Right atrium auricular region (tissue), 2 donors: ENCODE measurements at regions not wholly inside any gene's neighbourhood (a gene's known extent, or its start where the extent isn't known, plus 50 kb on each side); places are given as distances from the start of the nearest gene placed in this dataset.

Experiments used
- DNase-seq: peaks from one replicate; pipeline ENCODE4 v3.0.0-alpha.2; 2019; ENCODE audit warnings: low spot score
- H3K27ac ChIP-seq, 2 donors: fragments of 200-600 bp; sonication (generic); 1 replicate in 1 of 2; 2 replicates in 1 of 2; pipeline ENCODE4 v1.5.1; 2016 to 2019
- H3K27me3 ChIP-seq, 2 donors: fragments of 200-600 bp; sonication (generic); one replicate each; pipeline versions ENCODE4 v1.5.1 to v1.6.0; 2017 to 2019
- H3K36me3 ChIP-seq: fragments of 200-600 bp; sonication (generic); one replicate; pipeline ENCODE4 v1.5.1; 2016
- H3K4me1 ChIP-seq, 2 donors: fragments of 200-600 bp; sonication (generic); one replicate each; pipeline versions ENCODE4 v1.5.1 to v1.6.0; 2017 to 2019
- H3K4me3 ChIP-seq, 2 donors: fragments of 200-600 bp; sonication (generic); 1 replicate in 1 of 2; 2 replicates in 1 of 2; pipeline ENCODE4 v1.5.1; 2017 to 2019; ENCODE audit warnings: mild to moderate bottlenecking in 1 of 2, moderate library complexity in 1 of 2
- H3K9me3 ChIP-seq, 2 donors: fragments of 200-600 bp; sonication (generic); one replicate each; pipeline ENCODE4 v1.5.1; 2019
- CTCF ChIP-seq, 2 donors: fragments of 200-600 bp; sonication (generic); IDR thresholded peaks; one replicate each; pipeline ENCODE4 v1.5.1; 2019; ENCODE audit warnings: antibody characterized with exemption in 2 of 2

DNA sequence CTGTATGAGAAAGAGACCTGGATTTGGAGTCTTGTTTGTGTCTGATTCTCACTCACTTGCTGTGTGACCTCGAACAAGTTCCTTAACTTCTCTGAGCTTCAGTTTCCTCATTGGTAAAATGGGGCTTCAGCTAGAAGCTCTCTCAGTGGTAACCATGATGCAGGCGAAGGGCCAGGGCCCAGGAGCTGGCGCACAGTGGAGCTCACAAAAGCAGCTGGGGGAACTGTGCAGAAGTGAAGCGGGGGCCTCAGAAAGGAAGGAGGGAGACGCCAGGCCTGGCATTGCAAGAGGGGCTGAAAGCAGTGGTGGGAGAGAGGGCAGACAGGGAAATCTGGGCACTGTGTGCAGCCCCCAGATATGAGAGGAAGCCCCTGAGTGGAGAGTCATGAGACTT, 88.9 kb upstream of the RUNX3 start:
- Histone ChIP-seq H3K27me3 (no peaks in the 10 kb centered on the region), H3K27ac (no peak overlapping the region), H3K36me3 (no peaks in the 10 kb centered on the region), H3K4me3 (no peak overlapping the region), H3K9me3 (no peaks in the 10 kb centered on the region), H3K4me1 (peaks cover 0 to 12% of the 10 kb centered on the region in 2 donors)
- no peak for DNase-seq
- no peak for TF ChIP-seq CTCF (IDR thresholded peaks at IDR 0.05)

DNA sequence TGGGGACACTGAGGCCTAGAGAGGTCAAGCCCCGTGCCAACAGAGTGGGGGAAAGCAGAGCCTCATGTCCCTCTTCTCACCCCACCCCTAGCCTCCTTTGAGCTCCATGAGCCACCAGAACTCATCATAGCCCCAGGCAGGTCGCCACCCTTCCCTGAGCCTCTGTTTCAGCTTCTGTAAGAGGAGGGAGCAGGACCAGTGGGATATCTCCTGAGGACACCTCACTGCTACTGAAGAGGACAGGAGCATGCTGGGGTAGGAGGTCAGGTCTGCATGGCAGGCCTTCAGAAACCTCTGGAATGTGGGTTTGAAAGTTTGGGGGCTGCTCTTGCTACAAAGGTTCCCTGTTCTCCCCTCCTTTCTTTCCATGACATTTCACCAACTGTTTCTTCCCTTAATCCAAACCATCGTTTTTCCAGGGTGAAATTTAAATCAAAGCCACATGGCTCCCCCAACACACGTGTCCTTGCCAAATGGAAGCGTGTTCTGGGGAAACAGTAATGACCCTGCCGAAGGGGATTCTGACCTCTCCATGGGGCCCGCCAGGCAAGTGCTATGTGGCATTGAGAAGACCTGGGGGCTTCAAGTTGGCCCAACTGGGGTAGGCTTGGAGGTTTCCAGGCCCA, 88.1 kb upstream of the RUNX3 start:
- no peak for DNase-seq
- TF ChIP-seq CTCF (IDR thresholded peaks at IDR 0.05), result no peak
- Histone ChIP-seq H3K27ac (no peak overlapping the region), H3K27me3 (no peaks in the 10 kb centered on the region), H3K36me3 (no peaks in the 10 kb centered on the region), H3K4me1 (peaks cover 0 to 12% of the 10 kb centered on the region in 2 donors), H3K9me3 (no peaks in the 10 kb centered on the region), H3K4me3 (no peak overlapping the region)

DNA sequence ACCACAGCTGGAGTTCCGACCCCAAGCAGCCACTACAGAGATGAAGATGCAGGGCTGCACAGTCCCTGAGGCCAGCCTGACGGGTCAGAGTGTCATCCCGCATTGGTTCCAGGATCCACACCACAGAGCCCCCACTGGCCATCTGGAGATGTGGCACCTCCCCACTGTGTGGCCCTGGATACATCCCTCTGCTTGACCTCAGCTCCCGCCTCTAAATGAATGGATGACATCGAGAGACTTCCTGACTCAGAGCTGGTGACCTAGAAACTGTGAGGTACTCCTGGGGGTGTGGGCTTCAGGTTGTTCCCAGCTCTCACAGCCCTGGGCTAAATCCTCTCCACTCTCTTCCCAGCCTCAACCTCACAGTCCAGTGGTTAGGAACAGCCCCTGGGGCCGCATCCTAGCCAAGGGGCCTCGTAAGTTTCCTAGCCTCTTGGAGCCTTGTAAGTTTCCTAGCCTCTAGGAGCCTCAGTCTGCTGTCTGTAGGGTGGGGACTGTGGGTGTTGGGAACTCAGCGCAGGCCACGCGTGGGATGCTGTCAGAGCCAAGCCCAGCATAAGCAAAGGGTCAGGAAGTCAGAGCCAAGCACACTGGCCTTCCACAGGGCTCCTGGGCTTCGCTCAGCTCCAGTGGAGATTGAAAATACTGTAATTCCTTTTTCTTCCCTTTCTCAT, 87.5 kb upstream of the RUNX3 start:
- H3K4me1 ChIP-seq, result peaks cover 0 to 5% of the 10 kb centered on the region in 2 donors
- H3K27me3 ChIP-seq, result no peaks in the 10 kb centered on the region

GRCh38 chr1:25012966-25013962, 83.2 kb upstream of the RUNX3 start:
- Histone ChIP-seq H3K4me3 (no peak overlapping the region), H3K27ac (no peak overlapping the region), H3K4me1 (no peaks in the 10 kb centered on the region), H3K36me3 (no peaks in the 10 kb centered on the region), H3K27me3 (no peaks in the 10 kb centered on the region), H3K9me3 (no peaks in the 10 kb centered on the region)
- no peak for DNase-seq
- TF ChIP-seq CTCF (IDR thresholded peaks at IDR 0.05), result no peak

More for the DNA sequence above, 87.5 kb upstream of the RUNX3 start:
- Histone ChIP-seq H3K36me3 (no peaks in the 10 kb centered on the region), H3K9me3 (no peaks in the 10 kb centered on the region), H3K27ac (no peak overlapping the region), H3K4me3 (no peak overlapping the region)
- TF ChIP-seq CTCF (IDR thresholded peaks at IDR 0.05), result no peak
- no peak for DNase-seq

- TF ChIP-seq CTCF (IDR thresholded peaks at IDR 0.05), result no peak
- Histone ChIP-seq H3K27ac (no peak overlapping the region), H3K4me3 (no peak overlapping the region), H3K9me3 (no peaks in the 10 kb centered on the region), H3K4me1 (peaks cover 0 to 2% of the 10 kb centered on the region in 2 donors), H3K27me3 (no peaks in the 10 kb centered on the region), H3K36me3 (no peaks in the 10 kb centered on the region)
- DNase-seq, result no peak
Observed at GRCh38 chr1:25011943-25012638, 82.0 kb upstream of the RUNX3 start.
